Natural killer cell treated with Interleukin-12 subunit alpha and Interleukin-12 subunit beta and Interleukin-15 and Interleukin-18, amount 100 ng/mL, for 72 hours (primary cell): ENCODE measurements at regions not wholly inside any gene's neighbourhood (a gene's known extent, or its start where the extent isn't known, plus 50 kb on each side); places are given as distances from the start of the nearest gene placed in this dataset.
"Not testable (repeated sequence)": the region's sequence is repeated elsewhere in the genome, so short reads cannot be mapped to it uniquely, and the experiment has no call there.

Experiments used
- ATAC-seq, 2 donors: fragments of 150-1000 bp; cut with Tn5 transposase in 1 of 2; sonication (Bioruptor Pico), chemical (Tn5 transposase) in 1 of 2; 2 replicates each; pipeline ENCODE4 v1.10.0; 2021
- DNase-seq: peaks from one replicate; pipeline ENCODE4 v3.0.0; 2022; ENCODE audit warnings: low spot score
- H3K27ac Mint-ChIP-seq, 2 donors: 1 replicate in 1 of 2; 2 replicates in 1 of 2; pipeline ENCODE4 v1.8.0; 2022; ENCODE audit warnings: mixed read lengths in 2 of 2, mild to moderate bottlenecking in 1 of 2, moderate library complexity in 1 of 2
- H3K27me3 Mint-ChIP-seq, 2 donors: 1 replicate in 1 of 2; 2 replicates in 1 of 2; pipeline ENCODE4 v1.8.0; 2022; ENCODE audit warnings: mixed read lengths in 2 of 2
- H3K36me3 Mint-ChIP-seq: one replicate; pipeline ENCODE4 v1.8.0; 2022; ENCODE audit warnings: mixed read lengths
- H3K4me1 Mint-ChIP-seq, 2 donors: 1 replicate in 1 of 2; 2 replicates in 1 of 2; pipeline ENCODE4 v1.8.0; 2022; ENCODE audit warnings: low read depth in 2 of 2, mixed read lengths in 2 of 2, mild to moderate bottlenecking in 1 of 2
- H3K4me3 Mint-ChIP-seq: one replicate; pipeline ENCODE4 v1.8.0; 2022; ENCODE audit warnings: mixed read lengths
- H3K9me3 Mint-ChIP-seq: 2 replicates; pipeline ENCODE4 v1.8.0; 2022; ENCODE audit warnings: mixed read lengths

DNA sequence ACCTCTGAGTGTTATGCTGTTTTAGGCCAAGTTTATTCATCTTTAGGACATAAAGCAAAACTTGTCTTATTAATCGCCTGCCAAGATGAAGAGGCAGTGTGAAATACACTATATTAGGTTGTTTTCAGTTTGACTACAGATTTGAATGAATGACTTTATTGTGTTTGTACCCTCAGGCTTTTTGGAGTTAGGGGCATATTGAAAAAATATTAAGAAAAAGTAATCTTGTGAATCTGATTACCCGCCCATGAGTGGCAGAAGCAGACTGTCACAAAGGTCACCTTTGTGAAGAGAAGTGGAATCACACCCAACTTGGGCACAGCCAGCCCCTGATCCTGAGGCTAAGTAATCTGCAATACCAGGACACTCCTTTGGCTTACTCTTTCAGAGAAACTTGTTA, 382.5 kb downstream of the NYAP2 start:
- H3K4me3 Mint-ChIP-seq, result no peak overlapping the region
- DNase-seq (no peak), ATAC-seq (no peak)
- H3K4me1 Mint-ChIP-seq, result no peaks in the 10 kb centered on the region
- H3K27ac Mint-ChIP-seq, result no peak overlapping the region
- peaks cover 3% of the 10 kb centered on the region for H3K9me3 Mint-ChIP-seq
- no peaks in the 10 kb centered on the region for H3K27me3 Mint-ChIP-seq
- H3K36me3 Mint-ChIP-seq, result no peaks in the 10 kb centered on the region

DNA sequence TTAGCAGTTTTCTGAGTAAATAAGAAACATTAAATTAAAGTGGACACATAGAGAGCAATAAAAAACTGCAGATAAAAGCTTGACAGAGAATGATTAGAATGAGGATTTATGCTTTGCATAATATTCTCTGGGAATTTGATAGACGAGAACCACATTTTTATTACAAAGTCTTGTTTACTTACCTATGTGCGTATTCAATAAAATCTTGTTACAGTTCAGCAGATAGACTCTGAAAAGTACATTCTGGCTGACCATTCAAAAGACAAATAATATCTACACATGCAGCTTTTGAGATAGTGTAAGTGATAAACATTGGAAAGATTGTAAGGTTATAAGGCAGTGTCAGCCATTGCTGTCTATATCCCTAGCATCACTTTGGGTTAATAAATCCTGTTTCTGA, 381.6 kb downstream of the NYAP2 start:
- Mint-ChIP-seq H3K36me3 (no peaks in the 10 kb centered on the region), H3K9me3 (peaks cover 3% of the 10 kb centered on the region), H3K27me3 (no peaks in the 10 kb centered on the region), H3K4me1 (no peaks in the 10 kb centered on the region), H3K27ac (no peak overlapping the region), H3K4me3 (no peak overlapping the region)
- DNase-seq, result no peak
- no peak for ATAC-seq

DNA sequence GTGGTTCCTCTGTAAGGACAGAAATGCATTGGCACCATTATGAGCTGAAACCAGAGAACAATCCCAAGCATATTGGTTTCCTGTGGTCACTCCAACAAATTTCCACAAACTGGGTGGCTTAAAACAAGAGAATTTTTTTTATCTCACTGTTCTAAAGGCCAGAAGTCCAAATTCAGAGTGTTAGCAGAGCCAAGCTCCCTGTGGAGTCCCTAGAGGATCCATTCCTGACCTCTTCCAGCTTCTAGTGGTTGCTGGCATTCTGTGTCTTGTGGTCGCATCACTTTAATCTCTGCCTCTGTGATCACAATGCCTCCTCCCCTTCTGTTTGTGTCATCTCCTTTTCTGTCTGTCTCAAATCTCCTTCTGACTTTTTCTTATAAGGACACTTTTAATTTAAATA, 380.3 kb downstream of the NYAP2 start:
- ATAC-seq (no peak), DNase-seq (no peak)
- Mint-ChIP-seq H3K27ac (no peak overlapping the region), H3K4me3 (no peak overlapping the region), H3K9me3 (peaks cover 7% of the 10 kb centered on the region), H3K36me3 (no peaks in the 10 kb centered on the region), H3K4me1 (no peaks in the 10 kb centered on the region), H3K27me3 (no peaks in the 10 kb centered on the region)

DNA sequence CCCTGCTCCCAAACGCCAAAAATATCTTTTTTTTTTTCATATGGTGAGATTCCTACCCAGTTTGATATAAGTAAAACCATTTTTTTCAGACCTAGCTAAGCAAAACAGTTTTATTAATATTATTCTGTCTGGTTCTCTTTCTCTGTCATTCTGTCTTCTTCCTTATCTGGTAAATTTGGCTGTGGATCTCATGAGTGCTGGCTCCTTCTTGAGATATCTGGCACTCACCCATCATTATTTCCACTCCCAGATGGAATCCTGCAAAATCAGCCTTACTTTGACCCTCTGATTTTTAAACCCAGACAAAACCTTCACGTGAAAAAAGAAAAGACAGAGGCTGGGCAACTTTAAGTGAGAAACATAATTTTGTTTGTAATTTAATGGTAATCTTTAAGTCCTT, 373.6 kb downstream of the NYAP2 start:
- H3K27ac Mint-ChIP-seq, result no peak overlapping the region
- DNase-seq, result no peak

DNA sequence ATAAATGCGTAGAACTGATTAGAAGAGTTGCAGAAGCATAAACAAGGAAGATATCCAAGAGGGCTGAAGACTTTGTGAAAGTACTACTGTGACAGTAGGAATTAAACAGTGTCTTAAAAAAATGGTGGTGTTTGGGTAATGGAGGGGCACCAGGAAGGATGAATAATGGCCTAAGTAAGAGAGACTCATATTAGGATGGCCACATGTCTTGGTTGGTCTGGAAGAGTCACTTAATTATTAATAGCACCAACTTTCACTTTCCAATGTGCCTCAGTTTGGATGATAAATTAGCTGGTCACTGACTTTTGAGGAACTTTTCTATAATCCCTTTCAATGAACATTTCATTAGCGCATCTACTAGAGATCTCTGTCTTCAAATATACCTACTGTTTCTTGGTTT, 372.2 kb downstream of the NYAP2 start:
- Mint-ChIP-seq H3K9me3 (peaks cover 10% of the 10 kb centered on the region), H3K4me3 (no peak overlapping the region), H3K4me1 (no peaks in the 10 kb centered on the region), H3K36me3 (no peaks in the 10 kb centered on the region), H3K27ac (no peak overlapping the region), H3K27me3 (no peaks in the 10 kb centered on the region)
- DNase-seq, result no peak
- no peak for ATAC-seq

More for the DNA sequence above, 373.6 kb downstream of the NYAP2 start:
- Mint-ChIP-seq H3K4me3 (no peak overlapping the region), H3K9me3 (peaks cover 13% of the 10 kb centered on the region), H3K27me3 (no peaks in the 10 kb centered on the region), H3K36me3 (no peaks in the 10 kb centered on the region), H3K4me1 (no peaks in the 10 kb centered on the region)
- ATAC-seq, result no peak

DNA sequence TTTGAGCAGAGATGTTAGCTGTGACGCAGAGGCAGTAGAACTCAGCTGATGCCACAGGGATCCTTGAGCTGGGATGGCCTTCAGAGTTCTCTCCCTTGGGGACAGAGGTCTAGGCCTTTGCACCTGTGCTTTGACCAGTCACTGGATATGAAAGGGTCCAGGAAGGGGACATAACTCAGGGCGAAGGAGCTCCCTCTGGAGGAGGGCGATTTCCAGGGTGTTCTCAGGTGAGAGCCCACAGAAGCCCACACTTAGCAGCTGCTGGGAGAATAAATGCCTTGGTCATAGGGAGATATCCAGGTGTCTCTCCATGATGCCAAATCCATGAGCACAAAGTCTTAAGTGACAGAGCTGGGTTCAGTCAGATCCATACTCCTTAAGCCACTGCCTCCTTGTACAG, 369.2 kb downstream of the NYAP2 start:
- Mint-ChIP-seq H3K27ac (no peak overlapping the region), H3K4me3 (no peak overlapping the region), H3K4me1 (no peaks in the 10 kb centered on the region), H3K36me3 (no peaks in the 10 kb centered on the region), H3K27me3 (no peaks in the 10 kb centered on the region), H3K9me3 (peaks cover 9% of the 10 kb centered on the region)
- no peak for ATAC-seq
- no peak for DNase-seq

DNA sequence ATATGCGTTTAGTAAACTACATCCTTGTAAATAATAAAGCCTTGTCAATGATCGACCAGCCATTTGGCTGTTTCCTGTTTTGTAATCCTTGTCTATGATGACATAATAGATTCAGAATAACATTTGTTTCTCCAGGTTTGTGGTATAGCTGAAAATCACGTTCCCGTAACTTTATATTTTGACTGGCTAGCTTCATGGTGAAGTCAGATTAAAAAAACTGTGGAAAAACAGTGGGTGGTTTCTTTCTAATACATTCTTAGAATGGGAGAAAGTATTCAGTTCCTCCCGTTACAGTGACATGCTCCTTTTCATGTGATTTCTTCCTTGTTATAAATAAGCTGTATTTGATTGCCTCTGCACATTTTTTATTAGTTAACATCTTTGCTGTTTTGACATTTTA, 366.9 kb downstream of the NYAP2 start:
- no peak for DNase-seq
- no peak for ATAC-seq
- Mint-ChIP-seq H3K36me3 (no peaks in the 10 kb centered on the region), H3K4me1 (no peaks in the 10 kb centered on the region), H3K27ac (no peak overlapping the region), H3K9me3 (peaks cover 9% of the 10 kb centered on the region), H3K27me3 (no peaks in the 10 kb centered on the region), H3K4me3 (no peak overlapping the region)

DNA sequence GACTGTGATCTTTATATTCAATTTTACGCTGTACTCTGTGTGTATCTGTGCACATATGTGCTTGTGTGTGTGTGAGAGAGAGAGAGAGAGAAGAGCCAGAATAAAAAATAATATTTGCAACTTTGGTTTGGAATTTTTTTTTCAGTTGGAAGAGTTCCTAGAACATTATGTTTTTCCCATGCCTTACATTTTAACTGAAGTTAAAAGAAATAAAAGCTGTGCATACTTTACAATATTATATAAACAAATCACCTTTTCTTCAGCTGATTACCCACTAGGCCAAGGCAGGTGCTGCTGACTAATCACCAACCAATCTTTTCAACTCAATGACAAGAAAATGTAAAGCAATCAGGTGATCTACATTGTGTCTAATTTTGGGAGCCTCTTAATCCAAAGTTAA, 366.3 kb downstream of the NYAP2 start:
- Mint-ChIP-seq H3K4me1 (no peaks in the 10 kb centered on the region), H3K27me3 (no peaks in the 10 kb centered on the region), H3K9me3 (peaks cover 9% of the 10 kb centered on the region), H3K4me3 (no peak overlapping the region), H3K36me3 (no peaks in the 10 kb centered on the region), H3K27ac (no peak overlapping the region)
- no peak for ATAC-seq
- no peak for DNase-seq

DNA sequence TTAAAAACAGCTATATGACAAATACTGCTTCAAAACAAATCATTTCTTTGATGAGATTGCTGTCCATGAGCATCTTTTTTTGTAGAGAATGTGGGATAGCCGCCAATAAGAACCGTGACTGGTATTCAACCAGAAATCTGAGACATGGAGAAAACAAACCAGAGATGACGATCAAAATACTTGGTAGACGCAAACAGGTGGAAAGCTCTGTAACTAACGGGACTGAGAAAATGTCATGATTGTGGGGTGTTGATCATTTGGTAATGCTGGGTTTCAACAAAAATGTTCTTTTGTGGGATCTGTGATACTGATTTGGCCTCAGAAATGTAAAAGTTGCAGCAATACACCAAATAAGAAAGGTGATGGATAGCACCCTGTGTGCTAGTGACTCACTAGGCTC, 364.8 kb downstream of the NYAP2 start:
- ATAC-seq, result no peak
- no peak for DNase-seq
- Mint-ChIP-seq H3K27me3 (no peaks in the 10 kb centered on the region), H3K36me3 (no peaks in the 10 kb centered on the region), H3K9me3 (peaks cover 4% of the 10 kb centered on the region), H3K27ac (no peak overlapping the region), H3K4me1 (no peaks in the 10 kb centered on the region), H3K4me3 (no peak overlapping the region)

DNA sequence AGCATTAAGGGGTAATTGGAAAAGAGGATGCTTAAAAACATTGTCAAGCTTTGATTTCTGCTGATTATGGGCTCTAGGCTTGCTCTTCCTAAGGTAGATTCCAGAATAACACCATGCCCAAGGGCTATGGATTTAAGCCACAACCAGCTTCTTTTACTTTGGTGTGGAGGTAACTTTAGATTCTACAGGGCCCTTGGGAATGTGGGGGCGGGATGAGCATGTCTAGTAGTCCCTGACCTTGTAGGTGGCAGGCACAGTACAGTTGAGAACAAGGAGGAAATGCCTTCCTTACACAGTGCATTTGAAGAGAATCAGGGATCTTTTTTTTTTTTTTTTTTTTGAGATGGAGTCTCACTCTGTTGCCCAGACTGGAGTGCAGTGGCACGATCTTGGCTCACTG, 364.2 kb downstream of the NYAP2 start:
- Mint-ChIP-seq H3K4me3 (no peak overlapping the region), H3K9me3 (peaks cover 4% of the 10 kb centered on the region), H3K4me1 (no peaks in the 10 kb centered on the region), H3K27me3 (no peaks in the 10 kb centered on the region), H3K36me3 (no peaks in the 10 kb centered on the region), H3K27ac (no peak overlapping the region)
- ATAC-seq, result no peak
- DNase-seq, result no peak

DNA sequence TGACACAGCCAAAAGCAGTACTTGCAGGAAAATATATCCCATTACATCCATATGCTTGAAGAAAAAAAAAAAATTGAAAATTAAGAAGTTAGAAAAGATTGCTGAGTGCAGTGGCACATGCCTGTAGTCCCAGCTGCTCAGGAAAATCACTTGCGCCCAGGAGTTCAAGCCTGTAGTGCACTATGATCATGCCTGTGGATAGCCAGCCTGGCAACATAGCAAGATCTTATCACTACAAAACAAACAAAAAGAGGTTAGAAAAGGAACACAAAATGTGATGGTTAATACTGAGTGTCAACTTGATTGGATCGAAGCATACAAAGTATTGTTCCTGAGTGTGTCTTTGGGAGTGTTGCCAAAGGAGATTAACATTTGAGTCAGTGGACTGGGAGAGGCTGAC, 361.9 kb downstream of the NYAP2 start:
- H3K27ac Mint-ChIP-seq, result no peak overlapping the region
- ATAC-seq (no peak), DNase-seq (no peak)
- H3K36me3 Mint-ChIP-seq, result no peaks in the 10 kb centered on the region
- no peaks in the 10 kb centered on the region for H3K27me3 Mint-ChIP-seq
- H3K9me3 Mint-ChIP-seq, result peaks cover 4% of the 10 kb centered on the region
- H3K4me3 Mint-ChIP-seq, result no peak overlapping the region
- H3K4me1 Mint-ChIP-seq, result no peaks in the 10 kb centered on the region

DNA sequence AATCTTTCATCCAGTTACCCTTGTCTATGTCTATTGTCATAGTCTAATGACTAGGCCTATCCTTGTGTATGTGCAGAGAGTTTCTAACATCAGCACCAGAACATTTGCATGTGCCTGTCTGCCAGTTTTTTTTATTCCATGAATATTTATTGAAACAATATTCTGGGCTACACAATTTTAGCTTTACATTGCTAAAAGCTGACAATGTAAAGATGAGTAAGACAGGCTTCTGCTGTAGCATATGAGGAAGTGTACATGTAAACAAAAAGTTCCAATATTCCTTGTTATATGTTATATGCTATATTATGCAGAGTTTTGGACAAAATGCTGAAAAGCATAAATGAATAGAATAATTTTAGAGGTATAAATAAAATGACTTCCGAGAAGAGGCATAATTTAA, 357.7 kb downstream of the NYAP2 start:
- H3K27ac Mint-ChIP-seq, result no peak overlapping the region
- no peak for ATAC-seq
- H3K27me3 Mint-ChIP-seq, result no peaks in the 10 kb centered on the region
- no peaks in the 10 kb centered on the region for H3K9me3 Mint-ChIP-seq
- no peak for DNase-seq
- no peaks in the 10 kb centered on the region for H3K4me1 Mint-ChIP-seq
- H3K4me3 Mint-ChIP-seq, result no peak overlapping the region
- no peaks in the 10 kb centered on the region for H3K36me3 Mint-ChIP-seq

DNA sequence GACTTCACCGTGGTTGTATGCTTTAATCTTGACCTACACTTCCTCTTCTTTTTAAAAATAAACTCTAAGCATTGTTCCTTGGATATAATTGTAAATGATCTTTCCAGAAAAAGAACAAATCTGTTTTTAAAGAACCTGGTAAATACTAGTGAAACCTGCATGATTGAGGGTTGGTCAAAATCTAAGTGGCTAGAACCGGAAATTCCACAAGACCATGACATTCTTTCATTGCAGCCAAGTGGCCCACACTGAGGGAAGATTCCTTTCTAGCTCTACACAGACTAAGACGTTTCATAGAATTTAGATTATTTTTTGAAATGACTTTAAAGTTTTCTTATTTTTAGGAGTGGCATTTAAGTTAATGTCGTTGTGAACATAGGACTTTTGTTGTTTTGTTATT, 356.7 kb downstream of the NYAP2 start:
- Mint-ChIP-seq H3K4me1 (no peaks in the 10 kb centered on the region), H3K27ac (no peak overlapping the region), H3K9me3 (no peaks in the 10 kb centered on the region), H3K36me3 (no peaks in the 10 kb centered on the region), H3K27me3 (no peaks in the 10 kb centered on the region), H3K4me3 (no peak overlapping the region)
- ATAC-seq, result no peak
- DNase-seq, result no peak

DNA sequence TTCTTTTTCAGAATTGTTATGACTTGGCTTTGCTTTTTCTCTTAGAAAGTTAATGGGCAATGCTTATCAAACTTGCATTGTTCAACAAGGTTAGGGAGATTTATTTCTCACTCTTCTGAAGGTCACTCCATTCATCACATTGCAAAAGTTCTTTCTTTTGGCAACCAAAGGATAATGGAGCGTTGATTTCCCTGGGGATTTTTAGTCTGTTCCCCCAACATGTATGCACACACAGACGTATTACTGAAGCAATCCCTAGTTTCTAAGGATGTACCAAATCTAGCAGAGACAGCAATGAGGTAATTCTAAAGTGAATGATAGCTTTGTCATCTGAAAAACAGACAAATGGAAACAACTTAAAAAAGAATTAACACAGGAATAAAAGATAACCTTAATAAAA, 349.1 kb downstream of the NYAP2 start:
- Mint-ChIP-seq H3K4me3 (no peak overlapping the region), H3K4me1 (no peaks in the 10 kb centered on the region), H3K27ac (no peak overlapping the region), H3K27me3 (no peaks in the 10 kb centered on the region), H3K9me3 (no peaks in the 10 kb centered on the region), H3K36me3 (no peaks in the 10 kb centered on the region)
- no peak for ATAC-seq
- no peak for DNase-seq

DNA sequence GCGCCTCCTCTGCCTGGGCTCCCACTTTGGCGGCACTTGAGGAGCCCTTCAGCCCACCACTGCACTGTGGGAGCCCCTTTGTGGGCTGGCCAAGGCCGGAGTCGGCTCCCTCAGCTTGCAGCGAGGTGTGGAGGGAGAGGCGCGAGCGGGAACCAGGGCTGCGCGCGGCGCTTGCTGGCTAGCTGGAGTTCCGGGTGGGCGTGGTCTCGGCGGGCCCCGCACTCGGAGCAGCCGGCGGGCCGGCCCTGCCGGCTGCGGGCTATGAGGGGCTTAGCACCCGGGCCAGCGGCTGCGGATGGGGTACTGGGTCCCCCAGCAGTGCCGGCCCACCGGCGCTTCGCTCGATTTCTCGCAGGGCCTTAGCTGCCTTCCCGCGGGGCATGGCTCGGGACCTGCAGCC, 344.5 kb downstream of the NYAP2 start:
- not testable (repeated sequence) for H3K27ac Mint-ChIP-seq, H3K4me3 Mint-ChIP-seq, H3K9me3 Mint-ChIP-seq, H3K4me1 Mint-ChIP-seq, ATAC-seq, H3K27me3 Mint-ChIP-seq, H3K36me3 Mint-ChIP-seq
- DNase-seq, result peak; percentile 60

DNA sequence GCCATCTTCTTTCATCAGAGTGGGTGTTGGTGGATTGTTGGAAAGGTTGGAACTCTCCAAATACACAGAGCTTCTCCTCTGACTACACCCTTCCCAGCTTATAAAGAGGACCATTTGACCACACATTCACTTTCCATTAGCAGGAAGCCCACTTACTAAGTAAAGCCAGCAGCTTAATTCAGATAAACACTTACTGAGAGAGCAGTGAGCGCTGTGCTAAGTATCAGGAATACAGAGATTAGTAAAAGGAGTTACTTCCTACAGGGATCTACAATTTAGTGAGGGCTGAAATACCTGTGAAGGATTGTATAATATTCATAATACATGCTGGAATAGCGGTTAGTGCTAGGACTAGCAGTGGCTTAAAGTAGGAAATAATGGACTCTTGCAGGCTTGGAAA, 343.0 kb downstream of the NYAP2 start:
- no peaks in the 10 kb centered on the region for H3K36me3 Mint-ChIP-seq
- ATAC-seq (no peak), DNase-seq (no peak)
- H3K27ac Mint-ChIP-seq, result no peak overlapping the region
- peaks cover 8% of the 10 kb centered on the region for H3K9me3 Mint-ChIP-seq
- H3K4me1 Mint-ChIP-seq, result no peaks in the 10 kb centered on the region
- H3K4me3 Mint-ChIP-seq, result no peak overlapping the region
- no peaks in the 10 kb centered on the region for H3K27me3 Mint-ChIP-seq
